Uterus (tissue), 3 donors: ENCODE measurements at regions not wholly inside any gene's neighbourhood (a gene's known extent, or its start where the extent isn't known, plus 50 kb on each side); places are given as distances from the start of the nearest gene placed in this dataset.

Source experiments
- DNase-seq, 2 donors: peaks; one replicate each; pipeline ENCODE4 v3.0.0-alpha.2; 2019 to 2020
- H3K27ac ChIP-seq, 2 donors: fragments of 200-600 bp; sonication (generic); 1 replicate in 1 of 2; 2 replicates in 1 of 2; pipeline ENCODE4 v1.5.1; 2016 to 2018
- H3K27me3 ChIP-seq, 2 donors: fragments of 200-600 bp; sonication (generic); one replicate each; pipeline ENCODE4 v1.5.1; 2018 to 2019; ENCODE audit warnings: control low read depth in 1 of 2
- H3K36me3 ChIP-seq, 2 donors: fragments of 200-600 bp; sonication (generic); one replicate each; pipeline ENCODE4 v1.5.1; 2019; ENCODE audit warnings: control low read depth in 1 of 2
- H3K4me1 ChIP-seq, 2 donors: fragments of 200-600 bp; sonication (generic); one replicate each; pipeline ENCODE4 v1.5.1; 2018 to 2019; ENCODE audit warnings: control low read depth in 1 of 2
- H3K4me3 ChIP-seq, 2 donors: fragments of 200-600 bp; sonication (generic); 1 replicate in 1 of 2; 2 replicates in 1 of 2; pipeline ENCODE4 v1.5.1; 2018 to 2019; ENCODE audit warnings: mild to moderate bottlenecking in 1 of 2
- H3K9me3 ChIP-seq, 2 donors: fragments of 200-600 bp; sonication (generic); one replicate each; pipeline ENCODE4 v1.5.1; 2019; ENCODE audit warnings: control low read depth in 1 of 2
- POLR2A ChIP-seq, 2 donors: fragments of 450-650 bp; IDR thresholded peaks; one replicate each; pipeline ENCODE4 v1.6.1; 2016; ENCODE audit warnings: antibody characterized with exemption in 2 of 2, mild to moderate bottlenecking in 1 of 2, moderate library complexity in 1 of 2
- intact Hi-C: fragments of 100-400 bp; cut with DNase I; formaldehyde crosslinking; loops from one replicate; pipeline ENCODE4 v1.15.1; 2023; ENCODE audit warnings: low total_unique reads
- TF ChIP-seq, protein P1 (sequence below), 4 experiments: fragments of 200-600 bp in 2 of 4; fragments of 450-650 bp in 2 of 4; sonication (generic) in 2 of 4; IDR thresholded peaks; one replicate each; pipeline ENCODE4 v1.5.1; 2016 to 2019; ENCODE audit warnings: antibody characterized with exemption in 4 of 4, mild to moderate bottlenecking in 2 of 4, moderate library complexity in 1 of 4
- donor health status: DM: yes; HTN: yes; CAD: no.

GRCh38 chr9:38153152-38153909 is 84.3 kb upstream of the SHB start:
- Histone ChIP-seq H3K4me3 (no peak overlapping the region), H3K9me3 (no peaks in the 10 kb centered on the region), H3K36me3 (no peaks in the 10 kb centered on the region), H3K4me1 (no peaks in the 10 kb centered on the region), H3K27ac (no peak overlapping the region), H3K27me3 (no peaks in the 10 kb centered on the region)
- TF ChIP-seq, protein P1, sequence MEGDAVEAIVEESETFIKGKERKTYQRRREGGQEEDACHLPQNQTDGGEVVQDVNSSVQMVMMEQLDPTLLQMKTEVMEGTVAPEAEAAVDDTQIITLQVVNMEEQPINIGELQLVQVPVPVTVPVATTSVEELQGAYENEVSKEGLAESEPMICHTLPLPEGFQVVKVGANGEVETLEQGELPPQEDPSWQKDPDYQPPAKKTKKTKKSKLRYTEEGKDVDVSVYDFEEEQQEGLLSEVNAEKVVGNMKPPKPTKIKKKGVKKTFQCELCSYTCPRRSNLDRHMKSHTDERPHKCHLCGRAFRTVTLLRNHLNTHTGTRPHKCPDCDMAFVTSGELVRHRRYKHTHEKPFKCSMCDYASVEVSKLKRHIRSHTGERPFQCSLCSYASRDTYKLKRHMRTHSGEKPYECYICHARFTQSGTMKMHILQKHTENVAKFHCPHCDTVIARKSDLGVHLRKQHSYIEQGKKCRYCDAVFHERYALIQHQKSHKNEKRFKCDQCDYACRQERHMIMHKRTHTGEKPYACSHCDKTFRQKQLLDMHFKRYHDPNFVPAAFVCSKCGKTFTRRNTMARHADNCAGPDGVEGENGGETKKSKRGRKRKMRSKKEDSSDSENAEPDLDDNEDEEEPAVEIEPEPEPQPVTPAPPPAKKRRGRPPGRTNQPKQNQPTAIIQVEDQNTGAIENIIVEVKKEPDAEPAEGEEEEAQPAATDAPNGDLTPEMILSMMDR (IDR thresholded peaks at IDR 0.05): no peak
- TF ChIP-seq POLR2A (IDR thresholded peaks at IDR 0.05): no peak
- intact Hi-C loops: no loop called here
- DNase-seq: no peak

GRCh38 chr9:38149647-38150046 is 80.6 kb upstream of the SHB start:
- Histone ChIP-seq H3K27me3 (no peaks in the 10 kb centered on the region), H3K4me3 (no peak overlapping the region), H3K27ac (no peak overlapping the region), H3K4me1 (no peaks in the 10 kb centered on the region), H3K36me3 (no peaks in the 10 kb centered on the region), H3K9me3 (no peaks in the 10 kb centered on the region)
- DNase-seq: no peak
- intact Hi-C loops: no loop called here
- TF ChIP-seq, protein P1 (IDR thresholded peaks at IDR 0.05): no peak

GRCh38 chr9:38146844-38147243 is 77.8 kb upstream of the SHB start:
- Histone ChIP-seq H3K27ac (no peak overlapping the region), H3K9me3 (no peaks in the 10 kb centered on the region), H3K4me1 (peaks cover 0 to under 1% of the 10 kb centered on the region in 2 donors), H3K36me3 (no peaks in the 10 kb centered on the region), H3K27me3 (no peaks in the 10 kb centered on the region), H3K4me3 (no peak overlapping the region)
- DNase-seq: no peak
- TF ChIP-seq, protein P1 (IDR thresholded peaks at IDR 0.05): no peak
- TF ChIP-seq POLR2A (IDR thresholded peaks at IDR 0.05): no peak
- intact Hi-C loops: no loop called here

- peaks cover 0 to 7% of the 10 kb centered on the region in 2 donors for H3K4me1 ChIP-seq
- H3K27ac ChIP-seq: no peak overlapping the region
- no peaks in the 10 kb centered on the region for H3K9me3 ChIP-seq
- TF ChIP-seq, protein P1 (IDR thresholded peaks at IDR 0.05): no peak
- no peak for TF ChIP-seq POLR2A (IDR thresholded peaks at IDR 0.05)
- H3K4me3 ChIP-seq: no peak overlapping the region
- no peaks in the 10 kb centered on the region for H3K27me3 ChIP-seq
- DNase-seq: no peak
- intact Hi-C loops: no loop called here
- H3K36me3 ChIP-seq: no peaks in the 10 kb centered on the region
Observed at GRCh38 chr9:38145526-38146053, 76.6 kb upstream of the SHB start.

DNA sequence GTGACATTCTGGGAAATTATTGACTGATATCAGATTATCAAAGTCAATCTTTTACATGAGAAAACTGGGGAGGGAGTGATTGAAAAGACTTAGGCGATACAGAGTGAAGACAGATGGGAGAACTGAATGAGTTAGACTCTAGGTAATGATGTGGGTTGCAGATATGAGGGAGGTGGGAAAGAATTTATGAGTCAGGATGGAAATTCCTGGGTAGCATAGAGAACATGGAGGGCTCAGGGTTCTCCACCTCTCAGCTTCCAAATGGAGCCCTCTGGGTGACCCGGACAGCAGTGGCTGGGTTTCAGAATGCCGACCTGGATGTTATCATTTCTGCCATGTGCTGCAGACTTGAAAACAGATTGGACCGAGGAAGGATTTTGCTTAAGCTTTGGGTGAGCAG is 75.4 kb upstream of the SHB start:
- H3K4me3 ChIP-seq: no peak overlapping the region
- peaks cover 0 to 7% of the 10 kb centered on the region in 2 donors for H3K4me1 ChIP-seq
- H3K27ac ChIP-seq: no peak overlapping the region
- no peaks in the 10 kb centered on the region for H3K9me3 ChIP-seq
- DNase-seq: no peak
- intact Hi-C loops: no loop called here
- TF ChIP-seq POLR2A (IDR thresholded peaks at IDR 0.05): no peak
- TF ChIP-seq, protein P1 (IDR thresholded peaks at IDR 0.05): no peak
- no peaks in the 10 kb centered on the region for H3K27me3 ChIP-seq
- H3K36me3 ChIP-seq: no peaks in the 10 kb centered on the region
